NCI-H2171 treated with DMSO at 0.1 percent for 48 hours (cell line): ENCODE measurements at regions not wholly inside any gene's neighbourhood (a gene's known extent, or its start where the extent isn't known, plus 50 kb on each side); places are given as distances from the start of the nearest gene placed in this dataset.

Experiments
- DNase-seq: peaks from one replicate; lab custom pipeline; 2025; lab: John Stamatoyannopoulos, UW

- DNase-seq, result no peak
Observed at GRCh38 chr13:102993348-102993747, 72.9 kb downstream of the SLC10A2 start.

GRCh38 chr13:102984210-102984609 lies 82.0 kb downstream of the SLC10A2 start:
- DNase-seq, result no peak

GRCh38 chr13:102983496-102983895 lies 82.7 kb downstream of the SLC10A2 start:
- no peak for DNase-seq

GRCh38 chr13:102980331-102980982 lies 85.8 kb downstream of the SLC10A2 start:
- no peak for DNase-seq

- no peak for DNase-seq
Observed at GRCh38 chr13:102978168-102978567, 88.0 kb downstream of the SLC10A2 start.

GRCh38 chr13:102977471-102977870 lies 88.7 kb downstream of the SLC10A2 start:
- DNase-seq, result no peak

DNA sequence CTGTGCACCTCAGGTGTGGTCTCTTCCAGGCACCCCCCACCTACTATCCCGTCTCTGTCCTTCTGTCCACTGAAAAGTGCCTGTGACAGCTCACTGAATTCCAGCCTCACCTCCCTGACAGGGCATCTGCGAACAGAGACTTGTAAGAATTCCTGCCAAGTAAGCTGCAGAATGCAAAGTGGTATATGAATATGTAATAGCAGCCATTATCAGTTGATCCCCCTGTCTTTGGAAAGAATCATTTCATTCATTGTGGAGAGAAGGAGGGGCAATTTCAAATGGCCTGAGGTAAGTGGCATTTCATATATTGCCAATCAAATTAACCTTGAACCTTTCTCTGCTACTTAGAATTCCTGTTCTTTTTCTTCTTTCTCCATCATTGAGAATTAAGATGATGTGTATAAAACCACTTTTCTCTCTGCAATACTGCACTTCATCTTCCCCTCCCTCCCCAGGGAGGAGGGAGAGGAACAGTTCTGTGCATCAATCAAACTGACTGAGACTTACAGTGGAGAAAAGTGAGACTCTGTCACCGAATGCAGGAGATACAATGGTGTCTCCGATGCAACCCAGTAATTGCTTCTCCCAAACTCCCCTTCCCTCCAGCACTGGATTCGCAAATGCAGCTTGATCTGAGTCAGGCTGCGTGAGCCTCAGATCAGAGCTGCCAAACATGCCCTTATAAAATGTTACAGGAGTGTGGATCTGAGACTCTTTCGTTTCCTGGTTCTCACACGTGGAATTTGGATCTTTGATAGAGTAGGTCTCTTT lies 91.7 kb downstream of the SLC10A2 start:
- DNase-seq, result no peak

- no peak for DNase-seq
Observed at GRCh38 chr13:102972191-102972590, 94.0 kb downstream of the SLC10A2 start.

- no peak for DNase-seq
Observed at GRCh38 chr13:102970542-102970941, 95.7 kb downstream of the SLC10A2 start.

DNA sequence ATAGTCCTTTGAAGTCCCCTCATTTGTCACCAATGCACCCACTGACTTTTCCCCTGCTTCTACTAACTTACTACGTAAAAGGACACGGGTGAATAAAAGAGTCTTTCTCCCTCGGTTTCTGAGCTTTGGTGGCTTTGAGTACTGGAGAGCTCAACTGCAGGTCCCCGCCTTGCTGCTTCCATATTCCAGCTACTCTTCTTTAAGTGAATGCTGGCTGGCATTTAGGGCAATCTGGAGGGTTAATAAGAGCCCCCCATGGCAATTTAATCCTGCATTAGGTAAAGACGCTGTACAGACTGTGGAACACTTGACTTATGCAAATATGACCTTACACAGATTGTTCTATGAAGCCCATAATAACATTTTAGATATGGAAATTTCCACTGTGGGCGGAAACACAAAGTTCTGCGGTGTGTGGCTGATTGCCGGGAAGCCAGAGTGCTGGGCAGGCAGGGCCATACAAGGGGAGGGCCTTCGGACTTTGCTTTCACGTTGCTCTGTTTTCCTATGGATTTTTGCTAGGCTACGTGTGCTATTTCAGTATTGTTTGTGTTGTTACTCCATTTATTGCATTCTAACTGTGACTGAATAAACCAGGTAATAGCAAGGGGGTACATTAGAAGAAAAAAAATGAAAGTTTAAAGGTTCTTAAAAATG lies 97.5 kb downstream of the SLC10A2 start:
- DNase-seq, result no peak

DNA sequence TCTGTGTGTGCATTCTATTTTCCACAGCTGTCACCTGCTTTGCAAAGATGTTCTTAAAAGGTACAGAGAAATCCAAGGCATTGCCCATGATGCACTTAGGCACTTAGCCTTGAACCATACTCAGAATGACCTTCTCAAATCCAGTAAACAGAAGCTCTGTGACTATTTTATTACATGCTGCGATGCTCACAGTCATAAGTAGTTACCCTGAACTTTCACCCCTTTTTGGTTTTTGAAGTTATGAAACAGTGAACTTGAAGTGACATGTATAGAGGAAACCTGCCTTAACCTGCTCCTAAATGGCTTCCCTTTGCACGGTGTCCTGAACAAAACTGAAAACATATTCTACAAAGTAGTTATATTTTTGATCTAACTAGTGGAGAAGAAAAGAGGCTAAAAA lies 100.4 kb downstream of the SLC10A2 start:
- no peak for DNase-seq

GRCh38 chr13:102962430-102962829 lies 103.8 kb downstream of the SLC10A2 start:
- DNase-seq, result no peak

- no peak for DNase-seq
Observed at GRCh38 chr13:102960959-102961358, 105.3 kb downstream of the SLC10A2 start.

GRCh38 chr13:102956449-102956848 lies 109.8 kb downstream of the SLC10A2 start:
- DNase-seq, result no peak

GRCh38 chr13:102954350-102954749 lies 108.5 kb downstream of the ERCC5 start:
- DNase-seq, result no peak

- no peak for DNase-seq
Observed at GRCh38 chr13:102951808-102952207, 106.0 kb downstream of the ERCC5 start.

GRCh38 chr13:102947745-102948405 lies 102.0 kb downstream of the ERCC5 start:
- no peak for DNase-seq

DNA sequence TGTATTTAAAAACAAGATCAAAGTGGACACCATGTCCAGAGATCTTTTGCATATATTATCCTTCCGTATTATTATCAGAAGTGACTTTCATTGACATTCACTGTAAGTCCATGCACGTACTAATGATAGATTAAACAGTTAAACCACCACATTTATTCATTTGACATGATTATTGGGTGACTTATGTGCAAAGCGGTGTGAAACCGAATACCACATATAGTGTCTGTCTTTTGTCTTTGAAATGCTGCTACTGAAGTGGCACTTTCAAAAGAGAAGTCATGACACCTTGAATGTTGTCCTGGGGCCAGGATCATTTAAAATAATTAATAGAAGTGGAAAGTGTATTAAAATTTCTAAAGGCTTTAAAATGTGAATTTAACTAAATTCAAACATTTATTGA lies 100.1 kb downstream of the ERCC5 start:
- no peak for DNase-seq

DNA sequence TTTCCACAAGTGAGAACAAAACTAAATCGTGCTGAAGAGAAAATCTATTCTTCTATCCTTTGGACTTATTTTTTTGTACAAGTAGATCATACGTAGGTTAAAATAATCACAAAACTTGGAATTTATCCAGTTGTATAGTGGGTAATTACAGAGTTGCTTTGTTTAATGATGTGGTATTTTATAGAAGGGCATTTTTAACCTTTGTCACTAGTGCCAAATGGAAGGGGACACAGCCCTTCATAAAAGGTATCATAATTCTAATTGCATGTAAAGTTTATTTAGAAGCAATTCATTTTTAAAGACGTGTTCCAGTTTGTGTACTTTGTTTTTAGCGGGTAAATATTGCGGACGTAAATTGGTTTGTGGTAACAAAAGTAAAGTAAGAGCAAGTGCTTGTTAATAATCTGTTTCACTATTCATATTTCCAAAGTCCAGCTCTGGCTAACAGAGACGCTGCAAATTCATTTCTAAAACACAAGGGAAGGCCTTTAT lies 99.5 kb downstream of the ERCC5 start:
- no peak for DNase-seq

DNA sequence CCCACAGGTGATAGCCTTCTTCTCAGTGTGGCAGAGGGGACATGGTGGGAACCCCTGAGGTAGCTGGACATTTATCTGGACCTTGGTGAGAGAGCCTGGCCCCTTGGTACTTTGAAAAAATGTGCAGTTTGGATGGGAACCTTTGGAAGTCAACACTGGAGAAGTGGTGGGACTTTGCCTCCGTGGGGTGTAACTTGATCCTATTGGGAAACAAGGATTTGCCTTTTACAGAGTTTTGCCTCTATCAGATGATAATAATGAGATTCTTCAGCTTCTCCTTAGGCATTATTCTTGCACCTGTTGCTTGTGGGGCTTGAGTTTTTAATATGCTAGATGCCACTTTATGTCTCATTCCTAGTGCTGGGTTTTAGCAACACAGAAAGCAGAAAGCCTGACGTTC lies 99.0 kb downstream of the ERCC5 start:
- no peak for DNase-seq

GRCh38 chr13:102940770-102941169 lies 94.9 kb downstream of the ERCC5 start:
- no peak for DNase-seq

DNA sequence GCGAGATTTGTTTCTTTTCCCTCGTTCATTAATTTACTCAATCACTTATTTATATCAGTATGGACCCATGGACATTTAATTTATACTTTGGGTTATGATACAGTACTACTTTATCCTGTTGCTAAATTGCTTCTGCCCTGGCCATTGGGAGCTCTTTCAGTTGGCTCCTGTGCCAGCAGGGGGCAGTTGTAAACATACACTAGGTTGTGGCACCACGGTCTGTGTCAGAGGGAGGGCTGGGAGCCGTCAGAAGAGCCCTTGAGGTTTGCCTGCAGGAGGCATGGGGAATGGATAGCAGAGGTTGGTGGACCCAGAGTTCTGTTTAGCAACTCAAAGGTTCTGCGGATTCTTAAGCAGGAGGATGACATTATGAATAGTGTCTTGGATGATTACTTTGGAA lies 94.3 kb downstream of the ERCC5 start:
- DNase-seq, result no peak
